Testis (tissue), 2 donors: ENCODE measurements at regions not wholly inside any gene's neighbourhood (a gene's known extent, or its start where the extent isn't known, plus 50 kb on each side); places are given as distances from the start of the nearest gene placed in this dataset.

Source experiments
- POLR2A ChIP-seq: fragments of 450-650 bp; IDR thresholded peaks from one replicate; pipeline ENCODE4 v1.6.1; 2017; ENCODE audit warnings: antibody characterized with exemption, mild to moderate bottlenecking, moderate library complexity
- TF ChIP-seq, protein P1 (sequence below), 3 experiments: fragments of 450-650 bp in 2 of 3; fragments of 200-600 bp in 1 of 3; sonication (generic) in 1 of 3; IDR thresholded peaks; one replicate each; pipeline ENCODE4 v1.5.1; 2016 to 2019; ENCODE audit warnings: antibody characterized with exemption in 3 of 3, mild to moderate bottlenecking in 2 of 3, moderate library complexity in 1 of 3

DNA sequence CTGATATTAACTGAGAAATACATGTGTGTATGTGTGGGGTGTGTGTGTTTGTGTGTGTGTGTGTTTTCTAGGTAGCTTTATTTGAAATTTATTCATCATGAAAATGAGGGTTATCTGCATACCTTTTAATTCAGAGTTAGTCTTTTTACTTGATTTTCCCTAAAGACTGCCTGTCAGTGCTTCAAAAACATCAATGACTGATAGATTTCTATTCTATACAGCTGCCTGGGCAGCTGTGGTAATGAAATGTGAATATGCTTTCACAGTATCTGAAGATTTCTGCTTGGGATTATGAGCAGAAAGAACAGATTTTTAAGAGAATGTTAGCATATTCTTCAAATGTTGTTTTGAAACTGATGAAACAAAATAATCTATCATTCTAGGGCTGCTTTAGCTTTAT is 119.7 kb upstream of the ZRANB2 start:
- TF ChIP-seq, protein P1, sequence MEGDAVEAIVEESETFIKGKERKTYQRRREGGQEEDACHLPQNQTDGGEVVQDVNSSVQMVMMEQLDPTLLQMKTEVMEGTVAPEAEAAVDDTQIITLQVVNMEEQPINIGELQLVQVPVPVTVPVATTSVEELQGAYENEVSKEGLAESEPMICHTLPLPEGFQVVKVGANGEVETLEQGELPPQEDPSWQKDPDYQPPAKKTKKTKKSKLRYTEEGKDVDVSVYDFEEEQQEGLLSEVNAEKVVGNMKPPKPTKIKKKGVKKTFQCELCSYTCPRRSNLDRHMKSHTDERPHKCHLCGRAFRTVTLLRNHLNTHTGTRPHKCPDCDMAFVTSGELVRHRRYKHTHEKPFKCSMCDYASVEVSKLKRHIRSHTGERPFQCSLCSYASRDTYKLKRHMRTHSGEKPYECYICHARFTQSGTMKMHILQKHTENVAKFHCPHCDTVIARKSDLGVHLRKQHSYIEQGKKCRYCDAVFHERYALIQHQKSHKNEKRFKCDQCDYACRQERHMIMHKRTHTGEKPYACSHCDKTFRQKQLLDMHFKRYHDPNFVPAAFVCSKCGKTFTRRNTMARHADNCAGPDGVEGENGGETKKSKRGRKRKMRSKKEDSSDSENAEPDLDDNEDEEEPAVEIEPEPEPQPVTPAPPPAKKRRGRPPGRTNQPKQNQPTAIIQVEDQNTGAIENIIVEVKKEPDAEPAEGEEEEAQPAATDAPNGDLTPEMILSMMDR (IDR thresholded peaks at IDR 0.05), result no peak
- no peak for TF ChIP-seq POLR2A
